ENCODE measurements at regions not wholly inside any gene's neighbourhood (a gene's known extent, or its start where the extent isn't known, plus 50 kb on each side); places are given as distances from the start of the nearest gene placed in this dataset.

DNA sequence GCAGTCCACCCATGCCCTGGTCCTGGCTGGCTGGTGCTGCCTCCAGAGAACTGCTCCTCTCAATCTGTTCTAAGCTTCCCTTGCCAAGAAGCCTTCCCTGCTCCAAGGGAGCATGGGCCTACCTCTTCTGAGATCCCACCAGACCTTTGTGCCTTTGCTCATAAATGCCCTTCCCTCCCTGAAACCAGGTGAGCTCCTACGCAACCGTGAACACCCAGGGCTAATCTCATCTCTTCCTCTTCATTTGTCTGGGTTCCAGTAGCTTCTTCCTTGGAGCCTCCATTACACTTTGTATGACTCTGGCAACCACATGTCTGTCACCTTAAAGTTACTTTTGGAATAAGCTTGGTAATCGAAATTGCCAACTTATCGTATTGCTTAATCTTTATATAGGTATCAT, 270.6 kb downstream of the PBX3 start:
- Histone ChIP-seq H3K36me3 (no peaks in the 10 kb centered on the region), H3K4me3 (no peak overlapping the region), H3K4me1 (no peaks in the 10 kb centered on the region), H3K9me3 (no peaks in the 10 kb centered on the region), H3K27ac (no peak overlapping the region), H3K27me3 (peaks cover 0 to 19% of the 10 kb centered on the region in 2 donors)
- no peak for TF ChIP-seq CTCF (IDR thresholded peaks at IDR 0.05)
- DNase-seq = no peak
- intact Hi-C loops (cut with DNase I; ENCODE audit: low total_unique reads) = no loop called here

DNA sequence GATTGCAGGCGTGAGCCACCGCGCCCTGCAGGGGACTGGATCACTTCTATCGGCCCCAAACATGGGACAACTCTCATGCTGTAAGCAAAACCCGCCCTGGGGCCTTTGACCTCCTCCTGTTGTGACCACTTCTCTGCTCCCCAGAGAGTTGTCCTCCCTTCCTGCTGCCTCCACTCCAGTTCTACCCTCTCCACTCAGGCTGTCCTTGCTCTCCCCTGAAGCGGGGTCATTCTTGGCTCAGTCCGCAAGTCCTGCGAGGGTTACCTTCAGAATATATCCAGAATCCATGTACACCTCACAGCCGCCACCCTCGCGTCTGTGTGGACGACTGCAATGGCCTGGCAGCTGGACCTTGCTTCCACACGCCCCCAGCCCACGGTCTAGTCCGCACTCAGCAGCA, 273.7 kb downstream of the PBX3 start:
- Histone ChIP-seq H3K4me3 (no peak overlapping the region), H3K4me1 (no peaks in the 10 kb centered on the region), H3K27ac (no peak overlapping the region), H3K36me3 (no peaks in the 10 kb centered on the region), H3K9me3 (no peaks in the 10 kb centered on the region), H3K27me3 (peaks cover 0 to 15% of the 10 kb centered on the region in 2 donors)
- intact Hi-C loops (cut with DNase I; ENCODE audit: low total_unique reads) = no loop called here
- DNase-seq = no peak
- TF ChIP-seq CTCF (IDR thresholded peaks at IDR 0.05) = no peak

DNA sequence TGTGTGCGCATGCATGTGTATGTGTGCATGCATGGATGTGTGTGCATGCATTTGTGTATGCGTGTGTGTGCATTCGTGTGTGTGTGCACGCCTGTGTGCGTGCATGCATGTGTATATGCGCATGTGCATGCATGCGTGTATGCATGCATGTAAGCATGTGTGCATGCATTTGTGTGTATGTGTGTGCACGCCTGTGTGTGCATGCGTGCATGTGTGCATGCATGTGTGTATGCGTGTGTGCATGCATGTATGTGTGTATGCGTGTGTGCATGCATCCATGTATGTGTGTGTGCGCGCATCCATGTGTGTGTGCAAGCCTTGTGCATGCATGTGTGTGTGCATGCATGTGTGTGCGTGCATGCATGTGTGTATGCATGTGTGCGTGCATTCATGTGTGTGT, 276.8 kb downstream of the PBX3 start:
- H3K9me3 ChIP-seq = no peaks in the 10 kb centered on the region
- H3K36me3 ChIP-seq = no peaks in the 10 kb centered on the region
- intact Hi-C loops (cut with DNase I; ENCODE audit: low total_unique reads) = no loop called here
- no peak for DNase-seq
- H3K27me3 ChIP-seq = peaks cover 0 to 3% of the 10 kb centered on the region in 2 donors
- no peak for TF ChIP-seq CTCF (IDR thresholded peaks at IDR 0.05)
- H3K4me1 ChIP-seq = no peaks in the 10 kb centered on the region
- no peak overlapping the region for H3K4me3 ChIP-seq
- H3K27ac ChIP-seq = no peak overlapping the region

DNA sequence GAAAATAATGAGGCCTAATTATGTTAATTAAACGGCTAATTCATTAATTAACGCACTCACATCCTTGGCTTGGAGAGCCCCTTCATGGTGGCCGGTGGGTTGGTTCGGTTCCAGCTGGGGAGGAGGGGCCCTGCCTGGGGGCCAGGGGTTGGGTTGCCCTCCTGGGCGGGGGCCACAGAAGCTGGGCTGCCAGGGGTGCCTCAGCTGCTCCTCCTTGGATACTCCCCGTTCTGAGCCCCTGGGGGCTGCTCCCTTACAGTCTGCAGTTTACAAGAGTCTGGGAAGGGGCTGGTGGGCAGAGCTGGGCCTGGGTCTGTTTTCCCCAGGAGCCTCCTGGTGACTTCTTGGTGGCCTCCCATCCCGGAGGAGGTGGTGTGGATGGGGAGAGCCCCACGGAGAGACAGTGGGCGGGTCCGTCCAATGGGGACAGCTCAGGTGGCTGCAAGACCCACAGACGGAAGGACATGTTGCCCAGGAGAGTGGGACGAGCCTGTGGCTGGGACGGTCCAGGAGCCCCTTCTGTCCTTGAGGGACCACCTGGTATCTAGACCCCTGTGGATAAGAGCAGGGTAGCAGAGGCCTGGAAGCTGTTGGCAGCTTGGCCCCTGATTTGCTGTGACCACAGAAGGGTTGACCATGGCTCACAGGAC, 277.5 kb downstream of the PBX3 start:
- Histone ChIP-seq H3K4me1 (no peaks in the 10 kb centered on the region), H3K27me3 (peaks cover 0 to 3% of the 10 kb centered on the region in 2 donors), H3K36me3 (no peaks in the 10 kb centered on the region), H3K9me3 (no peaks in the 10 kb centered on the region), H3K27ac (no peak overlapping the region), H3K4me3 (no peak overlapping the region)
- no peak for DNase-seq
- intact Hi-C loops (cut with DNase I; ENCODE audit: low total_unique reads) = no loop called here
- no peak for TF ChIP-seq CTCF (IDR thresholded peaks at IDR 0.05)

DNA sequence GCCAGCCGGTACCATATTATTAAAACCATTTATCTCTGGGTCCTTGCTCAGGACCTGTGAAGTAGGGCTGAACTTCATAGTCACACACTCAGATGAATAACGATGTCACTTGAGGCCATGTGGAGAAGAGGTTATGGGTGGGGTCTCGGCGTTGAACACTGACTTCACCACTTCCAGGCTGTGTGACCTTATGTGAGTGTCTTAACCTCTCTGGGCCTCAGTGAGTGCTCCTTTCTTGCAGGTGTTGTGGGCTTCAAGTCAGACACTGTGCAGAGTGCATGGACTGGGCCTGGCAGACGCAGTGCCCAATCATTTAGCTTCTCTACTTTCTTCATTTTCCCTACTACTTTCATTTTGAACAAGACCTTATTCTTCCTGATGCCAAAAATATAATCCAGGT, 278.8 kb downstream of the PBX3 start:
- Histone ChIP-seq H3K36me3 (no peaks in the 10 kb centered on the region), H3K4me3 (no peak overlapping the region), H3K4me1 (no peaks in the 10 kb centered on the region), H3K27ac (no peak overlapping the region), H3K27me3 (peaks cover 0 to 9% of the 10 kb centered on the region in 2 donors), H3K9me3 (no peaks in the 10 kb centered on the region)
- no peak for DNase-seq
- intact Hi-C loops (cut with DNase I; ENCODE audit: low total_unique reads) = no loop called here
- TF ChIP-seq CTCF (IDR thresholded peaks at IDR 0.05) = no peak

GRCh38 chr9:126027566-126027965, 280.4 kb downstream of the PBX3 start:
- H3K36me3 ChIP-seq = no peaks in the 10 kb centered on the region
- H3K9me3 ChIP-seq = no peaks in the 10 kb centered on the region
- no peaks in the 10 kb centered on the region for H3K4me1 ChIP-seq
- DNase-seq = no peak
- no peak for TF ChIP-seq CTCF (IDR thresholded peaks at IDR 0.05)
- no peak overlapping the region for H3K4me3 ChIP-seq
- peaks cover 0 to 7% of the 10 kb centered on the region in 2 donors for H3K27me3 ChIP-seq
- intact Hi-C loops (cut with DNase I; ENCODE audit: low total_unique reads) = no loop called here
- no peak overlapping the region for H3K27ac ChIP-seq

Measured in tibial artery (tissue), 4 donors.